HG03378 (cell line): ENCODE measurements at regions not wholly inside any gene's neighbourhood (a gene's known extent, or its start where the extent isn't known, plus 50 kb on each side); places are given as distances from the start of the nearest gene placed in this dataset.
"Not testable (repeated sequence)": the region's sequence is repeated elsewhere in the genome, so short reads cannot be mapped to it uniquely, and the experiment has no call there.

Experiments used
- ATAC-seq: cut with Tn5 transposase; IDR thresholded peaks from one replicate; pipeline ENCODE4 v1.9.1; 2021; ENCODE audit warnings: mild to moderate bottlenecking, moderate library complexity; ENCODE audit not compliant: unreplicated experiment

- no peak for ATAC-seq
Observed at GRCh38 chr16:65829076-65829475, 537.4 kb upstream of the CDH5 start.

DNA sequence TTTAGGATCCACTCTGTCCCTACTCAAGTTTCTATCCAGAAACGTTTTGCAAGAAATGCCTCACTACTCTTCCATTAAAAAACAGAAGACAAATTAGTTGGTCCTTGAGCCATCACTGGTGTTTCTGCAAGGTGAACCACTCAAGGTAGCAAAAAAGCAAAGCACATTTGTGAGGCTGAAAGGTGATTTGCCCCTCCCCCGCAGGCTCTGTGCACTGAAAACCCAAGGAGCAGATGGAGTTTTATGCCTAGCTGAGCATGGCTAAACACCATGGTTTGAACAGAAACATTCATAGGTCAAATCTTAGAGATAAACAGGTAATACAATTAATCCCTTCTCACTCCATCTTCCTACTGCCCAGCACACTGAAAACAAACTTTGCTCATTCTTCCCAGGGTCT lies 538.2 kb upstream of the CDH5 start:
- no peak for ATAC-seq

- ATAC-seq, result no peak
Observed at GRCh38 chr16:65827231-65827630, 539.3 kb upstream of the CDH5 start.

DNA sequence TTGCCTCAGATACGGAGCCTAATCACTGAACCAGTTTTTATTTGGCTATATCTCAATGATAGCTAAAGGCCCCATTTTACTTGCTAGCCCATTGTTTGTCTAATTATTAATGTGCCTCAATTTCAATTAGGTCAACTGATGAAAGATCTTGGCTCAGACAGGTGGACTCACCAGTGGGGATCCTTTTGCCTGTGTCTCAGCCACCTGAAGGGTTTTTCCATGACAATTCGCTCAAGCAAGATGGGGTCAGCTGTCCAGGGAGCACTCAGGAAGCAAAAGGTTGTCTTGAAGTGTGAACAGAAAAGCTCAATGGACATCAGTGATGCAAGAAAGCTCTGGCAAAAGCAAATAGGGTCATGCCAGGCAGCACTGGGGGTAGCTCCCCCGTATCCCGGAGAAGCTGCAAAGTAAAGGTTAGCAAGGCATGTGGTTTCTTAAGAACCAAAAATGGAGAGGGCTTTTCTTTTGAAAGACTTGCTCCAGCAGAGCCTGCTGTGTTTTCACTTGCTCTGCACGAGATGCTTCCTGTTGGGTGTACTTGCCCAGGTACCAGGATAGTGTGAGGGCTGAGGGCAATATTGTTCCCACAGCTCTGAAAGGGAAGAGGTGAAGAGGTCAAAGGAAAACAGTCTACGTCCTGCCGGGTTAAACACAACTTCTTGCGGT lies 541.2 kb upstream of the CDH5 start:
- no peak for ATAC-seq

DNA sequence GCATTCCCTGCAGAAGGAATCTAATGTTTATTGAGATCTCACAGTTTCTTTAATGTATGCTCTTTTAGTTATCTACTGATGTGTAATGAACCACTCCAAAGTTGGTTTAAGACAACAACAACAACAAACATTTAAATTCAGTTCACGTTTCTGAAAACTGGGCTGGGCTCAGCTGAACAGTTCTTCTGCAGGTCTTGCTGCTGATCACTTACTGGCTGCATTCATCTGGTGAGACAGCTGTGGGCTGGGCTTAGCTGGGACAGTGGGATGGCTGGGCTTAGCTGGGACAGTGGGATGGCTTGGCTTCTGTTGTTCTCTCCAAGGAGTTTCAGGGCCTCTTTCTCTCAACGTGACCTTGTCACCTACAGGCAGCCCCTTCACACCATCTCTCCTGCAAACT lies 544.3 kb upstream of the CDH5 start:
- no peak for ATAC-seq

DNA sequence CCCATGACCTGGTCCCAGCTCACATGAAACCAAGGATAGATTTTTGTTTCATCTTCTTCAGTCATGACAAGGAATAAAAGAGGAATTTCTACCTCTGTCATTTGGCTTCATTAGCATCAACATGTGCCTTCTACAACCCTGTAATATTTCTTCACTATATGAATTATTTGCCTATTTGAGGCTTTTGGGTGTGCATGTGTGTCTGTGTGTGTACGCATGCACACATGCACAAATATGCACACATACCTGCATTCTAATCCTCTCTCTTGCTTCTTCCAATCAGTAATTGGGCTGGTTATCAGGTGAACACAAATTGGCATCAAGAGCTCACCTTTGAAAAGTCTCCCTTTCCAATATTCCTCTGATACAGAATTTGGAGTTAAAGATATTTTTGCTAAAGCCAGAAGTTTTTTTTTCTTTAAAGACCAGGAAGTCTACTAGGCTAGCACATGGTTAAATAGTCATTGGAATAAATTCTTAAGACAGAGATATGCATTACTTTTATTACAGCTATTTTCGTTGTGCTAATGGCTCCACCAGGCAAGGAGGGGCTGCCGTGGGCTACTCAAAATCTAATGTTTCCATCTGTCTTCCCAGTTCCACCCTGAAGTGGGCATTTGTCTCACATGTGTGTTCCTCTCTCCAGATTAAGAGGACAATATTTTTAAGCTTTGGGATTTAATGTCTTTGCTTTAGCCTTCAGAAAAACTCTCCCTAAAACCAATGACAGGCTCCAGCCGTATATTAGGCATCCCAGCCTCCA lies 547.2 kb upstream of the CDH5 start:
- no peak for ATAC-seq

DNA sequence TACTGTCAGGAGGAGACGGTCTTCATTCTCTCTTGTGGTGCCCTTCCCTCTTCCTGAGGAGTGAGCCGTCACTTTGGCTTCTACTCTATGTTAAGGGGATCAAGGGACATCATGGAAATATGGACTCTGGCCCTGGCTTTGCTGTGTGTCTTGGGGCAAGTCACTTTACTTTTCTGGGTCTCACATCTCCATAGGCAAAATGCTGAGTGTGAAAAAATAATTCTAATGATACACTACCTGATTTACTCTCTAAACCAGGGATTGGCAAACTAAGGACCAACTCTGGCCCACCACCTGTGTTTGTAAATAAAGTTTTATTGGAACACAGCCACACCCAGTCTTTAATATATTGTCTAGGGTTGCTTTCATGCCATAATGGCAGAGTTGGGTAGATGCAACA lies 548.7 kb upstream of the CDH5 start:
- no peak for ATAC-seq

DNA sequence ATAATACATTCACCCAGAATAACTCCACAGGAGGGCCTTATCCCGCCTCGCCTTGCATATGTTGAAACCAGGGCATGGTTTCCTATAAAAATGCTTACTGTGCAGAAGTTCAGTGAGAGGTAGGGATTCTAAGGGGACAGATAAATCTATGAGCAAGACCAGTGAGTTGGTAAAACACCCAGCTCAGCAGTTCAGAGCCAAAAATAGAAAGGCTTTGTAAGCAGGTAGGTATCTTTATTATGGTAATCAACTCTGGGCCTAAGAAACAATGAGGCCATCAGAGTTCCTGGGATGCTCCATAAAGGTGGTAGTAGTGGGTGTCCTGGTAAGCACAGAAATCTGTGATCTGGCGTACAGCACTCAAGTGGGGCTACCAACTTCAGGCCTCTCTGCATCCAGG lies 549.4 kb upstream of the CDH5 start:
- ATAC-seq, result no peak

- ATAC-seq, result no peak
Observed at GRCh38 chr16:65816556-65816955, 549.9 kb upstream of the CDH5 start.

- no peak for ATAC-seq
Observed at GRCh38 chr16:65815707-65816106, 550.8 kb upstream of the CDH5 start.

DNA sequence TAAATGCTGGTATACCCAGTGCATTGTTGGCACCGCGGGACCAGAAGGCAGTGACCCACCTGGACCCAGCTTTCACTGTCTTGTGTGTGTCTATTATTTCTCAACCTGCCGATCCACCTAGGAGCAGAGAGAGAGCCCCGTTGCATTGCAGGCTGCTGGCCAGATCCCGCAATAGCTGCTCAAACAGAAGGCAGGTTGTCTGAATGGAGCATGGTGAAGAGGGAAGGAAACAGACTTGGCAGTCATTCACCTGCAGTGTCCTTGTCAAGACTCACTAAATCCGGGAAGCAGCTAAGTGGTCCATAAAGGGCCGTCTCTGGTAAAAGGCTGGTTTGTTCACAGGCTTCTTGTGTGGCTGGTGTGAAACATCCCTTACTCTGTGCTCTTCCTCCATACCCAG lies 552.6 kb upstream of the CDH5 start:
- ATAC-seq, result not testable (repeated sequence)

- ATAC-seq, result no peak
Observed at GRCh38 chr16:65809627-65810026, 556.9 kb upstream of the CDH5 start.

DNA sequence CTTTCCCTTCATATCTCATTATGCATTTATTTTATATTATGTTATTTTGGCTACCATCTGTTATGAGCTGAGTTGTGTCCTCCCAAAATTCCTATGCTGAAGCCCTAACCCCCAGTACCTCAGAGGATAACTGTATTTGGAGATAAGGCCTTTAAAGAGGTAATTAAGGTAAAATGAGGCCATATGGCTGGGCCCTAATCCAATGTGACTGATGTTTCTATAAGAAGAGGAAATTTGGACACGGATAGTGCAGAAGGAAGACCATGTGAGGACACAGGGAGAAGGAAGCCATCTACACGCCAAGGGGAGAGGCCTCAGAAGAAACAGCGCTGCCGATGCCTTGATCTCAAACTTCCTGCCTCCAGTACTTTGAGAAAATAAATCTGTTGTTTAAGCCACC lies 557.7 kb upstream of the CDH5 start:
- no peak for ATAC-seq

- ATAC-seq, result no peak
Observed at GRCh38 chr16:65807858-65808257, 558.6 kb upstream of the CDH5 start.

- not testable (repeated sequence) for ATAC-seq
Observed at GRCh38 chr16:65805704-65806103, 560.8 kb upstream of the CDH5 start.

- ATAC-seq, result no peak
Observed at GRCh38 chr16:65796481-65796880, 570.0 kb upstream of the CDH5 start.

DNA sequence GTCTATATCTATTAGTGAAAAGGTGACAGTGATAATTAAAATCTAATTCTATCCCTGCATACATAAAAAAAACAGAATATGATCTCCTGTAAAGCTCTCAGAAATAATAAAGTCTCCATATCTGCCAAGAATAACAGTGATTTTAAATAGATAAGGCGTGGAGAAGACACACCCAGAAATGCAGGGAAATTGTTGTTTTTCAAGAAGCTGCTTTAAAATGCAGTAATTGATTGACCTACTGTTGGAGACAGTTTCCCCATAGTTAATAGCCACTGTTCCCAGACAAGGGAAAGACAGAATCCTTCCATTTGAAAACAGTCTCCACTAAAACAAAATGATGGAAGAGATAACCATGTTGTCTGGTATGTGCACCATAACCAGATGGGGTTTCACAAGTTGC lies 571.5 kb upstream of the CDH5 start:
- no peak for ATAC-seq

DNA sequence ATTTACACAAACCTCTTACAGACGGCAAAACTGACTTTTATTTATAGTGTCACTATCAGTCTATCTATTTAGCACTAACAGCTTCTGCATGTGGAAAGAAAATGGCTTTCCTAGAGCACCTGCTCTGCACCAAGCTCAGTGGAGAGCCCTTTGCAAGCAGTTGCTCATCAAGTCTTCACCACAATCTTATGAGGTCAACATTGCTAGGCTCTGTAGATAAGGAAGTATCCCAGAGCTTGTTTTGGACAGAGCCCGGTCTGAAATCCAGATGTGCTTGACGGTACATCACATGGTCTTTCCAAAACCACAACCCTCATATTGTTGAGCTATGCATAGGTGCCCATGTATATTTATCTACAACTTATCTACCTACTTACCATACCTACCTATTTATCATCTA lies 572.7 kb upstream of the CDH5 start:
- ATAC-seq, result no peak

- ATAC-seq, result no peak
Observed at GRCh38 chr16:65790768-65791167, 575.7 kb upstream of the CDH5 start.

DNA sequence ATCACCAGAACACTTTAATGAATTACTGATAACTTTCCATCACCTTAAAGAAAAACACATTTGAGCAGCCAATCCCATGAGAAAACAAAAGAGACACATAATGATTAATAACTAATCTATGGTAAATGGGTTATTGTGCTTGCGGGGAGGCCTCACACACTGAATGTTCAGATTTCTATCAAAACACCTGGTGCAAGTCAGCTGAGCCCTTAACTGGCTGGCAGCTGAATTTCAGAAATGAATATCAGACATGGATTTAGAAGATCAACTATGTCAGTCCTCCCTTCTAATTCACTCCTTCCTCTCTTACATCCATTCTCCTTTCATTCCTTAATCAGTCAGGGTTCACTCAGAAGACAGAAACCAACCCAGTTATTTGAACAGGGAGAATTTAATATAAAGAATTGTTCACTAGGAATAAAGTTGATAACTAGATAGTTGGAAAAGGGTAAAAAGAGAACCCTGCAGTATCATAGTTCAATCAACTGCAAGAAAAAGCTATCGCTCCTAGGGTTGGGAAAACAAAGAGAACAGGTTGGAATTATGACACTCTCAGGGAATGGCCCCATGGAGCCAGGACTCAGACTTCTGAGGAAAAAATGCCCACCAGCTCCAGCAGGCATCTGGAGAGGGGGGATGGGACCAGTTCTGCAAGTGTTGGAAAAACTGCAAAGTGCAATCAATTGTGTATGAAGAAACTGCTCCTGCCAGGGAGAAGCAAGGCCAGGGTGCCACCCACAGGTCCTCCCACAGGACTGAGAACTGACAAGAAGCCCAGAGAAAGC lies 577.1 kb upstream of the CDH5 start:
- ATAC-seq, result no peak

DNA sequence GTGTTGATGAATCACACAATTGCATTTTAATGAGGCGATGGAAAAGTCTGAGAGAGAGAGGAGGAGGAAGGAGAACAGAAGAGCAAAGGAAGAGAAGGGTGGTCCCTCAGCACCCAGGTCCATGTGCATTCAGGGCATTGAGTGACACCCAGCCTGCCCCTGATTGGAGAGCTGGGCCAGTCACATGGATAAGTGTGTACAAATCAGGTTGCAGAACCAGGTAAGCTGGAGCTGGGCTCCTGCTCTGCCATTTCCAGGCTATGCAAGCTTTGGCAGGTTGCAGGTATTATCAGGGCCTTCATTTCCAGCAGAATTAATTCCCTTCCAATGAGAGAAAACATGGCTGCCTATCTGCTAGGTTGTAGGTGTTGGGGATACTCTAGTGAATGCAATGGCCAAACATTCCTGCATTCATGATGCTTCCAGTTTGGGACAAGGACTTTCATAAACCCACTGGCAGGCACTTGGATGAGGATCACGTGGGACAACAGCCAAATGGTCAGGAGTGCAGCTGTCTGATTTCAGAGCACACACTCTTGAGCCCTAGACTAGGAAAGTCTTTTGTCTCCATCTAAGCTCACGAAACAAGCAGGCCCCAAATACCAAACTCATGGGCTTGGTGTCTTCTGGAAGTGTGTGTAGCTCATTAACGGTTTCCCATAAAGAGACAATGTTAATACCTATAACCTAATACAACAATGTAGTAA lies 577.9 kb upstream of the CDH5 start:
- ATAC-seq, result no peak
